ENCODE measurements at regions not wholly inside any gene's neighbourhood (a gene's known extent, or its start where the extent isn't known, plus 50 kb on each side); places are given as distances from the start of the nearest gene placed in this dataset.

GRCh38 chr2:88283886-88284592 is 113.9 kb downstream of the THNSL2 start:
- Histone ChIP-seq H3K36me3 (replicated peaks in 1 of 2; ENCODE audit: control insufficient read depth in 1 of 2, insufficient read depth in 2 of 2, low read length in 2 of 2) (no peaks in the 10 kb centered on the region), H3K9me3 (replicated peaks in 1 of 2; ENCODE audit: control insufficient read depth in 1 of 2, insufficient read depth in 1 of 2, low read length in 2 of 2) (no peaks in the 10 kb centered on the region), H3K4me1 (ENCODE audit: control insufficient read depth in 1 of 2, insufficient read depth in 2 of 2, low read length in 2 of 2) (peaks cover 11% of the 10 kb centered on the region in 2 donors), H3K27me3 (ENCODE audit: control insufficient read depth in 2 of 2, insufficient read depth in 2 of 2, low read length in 2 of 2) (peaks cover 0 to 5% of the 10 kb centered on the region in 2 donors), H4K20me1 (ENCODE audit: insufficient read depth, low read length) (no peaks in the 10 kb centered on the region), H3K27ac (ENCODE audit: low read depth in 1 of 2, low read length in 2 of 2) (no peak overlapping the region), H3K4me2 (replicated peaks; ENCODE audit: extremely low read depth, low read length, poor library complexity, severe bottlenecking) (no peak overlapping the region), H3K79me2 (ENCODE audit: insufficient read depth, low read length) (no peaks in the 10 kb centered on the region), H3K4me3 (replicated peaks in 1 of 3; ENCODE audit: low read depth in 2 of 3, low read length in 3 of 3) (no peak overlapping the region), H2AFZ (ENCODE audit: insufficient read depth, low read depth, low read length, poor library complexity, severe bottlenecking) (no peak overlapping the region), H3K9ac (ENCODE audit: insufficient read depth, low read length, poor library complexity, severe bottlenecking) (no peak overlapping the region)
- peaks cover 10% of the 10 kb centered on the region for H3K4me1 Mint-ChIP-seq
- WGBS (ENCODE audit: insufficient coverage): 59% methylated on average over 39 of the region's 43 CpGs
- TF ChIP-seq CTCF (IDR thresholded peaks at IDR 0.05): no peak
- intact Hi-C loops (cut with micrococcal nuclease): no loop called here
- peaks cover 0 to 8% (median 1%) of the 10 kb centered on the region in 7 donors for H3K9me3 Mint-ChIP-seq
- H3K36me3 Mint-ChIP-seq: no peaks in the 10 kb centered on the region
- DNase-seq: no peak
- H3K4me3 Mint-ChIP-seq: peak overlapping the region; percentile 47 to 48
- H3K27ac Mint-ChIP-seq: no peak overlapping the region
- H3K27me3 Mint-ChIP-seq (ENCODE audit: low read depth in 3 of 3): peaks cover 6 to 20% (median 6%) of the 10 kb centered on the region in 3 donors

GRCh38 chr2:88281302-88282217 is 111.4 kb downstream of the THNSL2 start:
- 95% methylated on average over 3 of the region's 6 CpGs for WGBS (ENCODE audit: insufficient coverage)
- Histone ChIP-seq H3K4me3 (replicated peaks in 1 of 3; ENCODE audit: low read depth in 2 of 3, low read length in 3 of 3) (no peak overlapping the region), H3K27ac (ENCODE audit: low read depth in 1 of 2, low read length in 2 of 2) (no peak overlapping the region), H3K9ac (ENCODE audit: insufficient read depth, low read length, poor library complexity, severe bottlenecking) (no peak overlapping the region), H3K36me3 (replicated peaks in 1 of 2; ENCODE audit: control insufficient read depth in 1 of 2, insufficient read depth in 2 of 2, low read length in 2 of 2) (no peaks in the 10 kb centered on the region), H3K9me3 (replicated peaks in 1 of 2; ENCODE audit: control insufficient read depth in 1 of 2, insufficient read depth in 1 of 2, low read length in 2 of 2) (peaks cover 0 to under 1% of the 10 kb centered on the region in 2 donors), H3K4me2 (replicated peaks; ENCODE audit: extremely low read depth, low read length, poor library complexity, severe bottlenecking) (no peak overlapping the region), H3K79me2 (ENCODE audit: insufficient read depth, low read length) (no peaks in the 10 kb centered on the region), H3K4me1 (ENCODE audit: control insufficient read depth in 1 of 2, insufficient read depth in 2 of 2, low read length in 2 of 2) (peaks cover 11% of the 10 kb centered on the region in 2 donors), H2AFZ (ENCODE audit: insufficient read depth, low read depth, low read length, poor library complexity, severe bottlenecking) (no peak overlapping the region), H3K27me3 (ENCODE audit: control insufficient read depth in 2 of 2, insufficient read depth in 2 of 2, low read length in 2 of 2) (peaks cover 0 to 5% of the 10 kb centered on the region in 2 donors), H4K20me1 (ENCODE audit: insufficient read depth, low read length) (no peaks in the 10 kb centered on the region)
- Mint-ChIP-seq H3K36me3 (no peaks in the 10 kb centered on the region), H3K27me3 (ENCODE audit: low read depth in 3 of 3) (peaks cover 4 to 21% (median 8%) of the 10 kb centered on the region in 3 donors), H3K27ac (no peak overlapping the region), H3K4me1 (peaks cover 10% of the 10 kb centered on the region), H3K9me3 (peaks cover under 1 to 15% (median 7%) of the 10 kb centered on the region in 7 donors), H3K4me3 (no peak overlapping the region)
- no peak for TF ChIP-seq CTCF (IDR thresholded peaks at IDR 0.05)
- intact Hi-C loops (cut with micrococcal nuclease): no loop called here
- DNase-seq: peak; percentile 12 to 74 (median 32)

Data from CD14-positive monocyte (primary cell).